HL-60 (cell line): ENCODE measurements at regions not wholly inside any gene's neighbourhood (a gene's known extent, or its start where the extent isn't known, plus 50 kb on each side); places are given as distances from the start of the nearest gene placed in this dataset.

Experiments
- CTCF ChIP-seq: IDR thresholded peaks from one replicate; pipeline ENCODE4 v1.5.1; 2011; ENCODE audit warnings: low read length, control low read depth, inconsistent platforms; ENCODE audit not compliant: insufficient read depth
- GABPA ChIP-seq: IDR thresholded peaks from 2 replicates; pipeline ENCODE4 v1.6.1; 2012; ENCODE audit warnings: low read depth
- POLR2AphosphoS5 ChIP-seq: IDR thresholded peaks from 2 replicates; pipeline ENCODE4 v1.6.1; 2012; ENCODE audit warnings: low read depth
- REST ChIP-seq: IDR thresholded peaks from 2 replicates; pipeline ENCODE4 v1.6.1; 2012; ENCODE audit warnings: low read depth; ENCODE audit not compliant: insufficient replicate concordance
- SPI1 ChIP-seq: IDR thresholded peaks from 2 replicates; pipeline ENCODE4 v1.6.1; 2012; ENCODE audit warnings: low read depth, mild to moderate bottlenecking, borderline replicate concordance

- no peak for TF ChIP-seq CTCF
- no peak for TF ChIP-seq POLR2AphosphoS5
- TF ChIP-seq REST, result no peak
- TF ChIP-seq GABPA, result no peak
- TF ChIP-seq SPI1, result no peak
These were observed 277.2 kb upstream of the SLC24A2 start for GRCh38 chr9:20065796-20066700.
